Fibroblast of pulmonary artery (primary cell): ENCODE measurements at regions not wholly inside any gene's neighbourhood (a gene's known extent, or its start where the extent isn't known, plus 50 kb on each side); places are given as distances from the start of the nearest gene placed in this dataset.

ENCODE experiments used
- DNase-seq: peaks from one replicate; pipeline ENCODE4 v3.0.0-alpha.2; 2010; ENCODE audit warnings: low read depth
- H3K4me3 ChIP-seq: replicated peaks from 2 replicates; pipeline ENCODE4 v1.5.1; 2011; ENCODE audit warnings: low read depth, mild to moderate bottlenecking, control low read depth, low read length, moderate library complexity
- TF ChIP-seq, protein P1 (sequence below): IDR thresholded peaks from 2 replicates; pipeline ENCODE4 v1.5.1; 2011; ENCODE audit warnings: mild to moderate bottlenecking, control low read depth, low read length, inconsistent platforms; ENCODE audit errors: missing control alignments

DNA sequence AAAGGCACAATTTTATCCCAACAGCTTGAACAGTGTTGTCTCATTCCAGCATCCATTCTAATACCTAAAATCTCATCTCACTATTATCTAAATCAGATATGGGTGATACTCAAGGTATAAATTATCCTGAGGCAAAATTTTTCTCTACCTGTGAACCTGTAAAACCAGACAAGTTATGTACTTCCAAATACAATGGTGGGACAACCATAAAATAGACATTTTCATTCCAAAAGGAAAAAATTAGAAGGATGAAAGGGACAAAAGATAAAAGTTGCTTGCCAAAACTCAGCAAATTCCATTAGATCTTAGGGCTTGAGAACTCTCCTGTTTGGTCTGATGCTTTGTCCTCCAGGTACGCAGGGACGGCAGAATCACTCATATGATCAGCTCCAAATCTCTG is 650.5 kb downstream of the ADGRL2 start:
- DNase-seq: no peak
- no peak overlapping the region for H3K4me3 ChIP-seq
- TF ChIP-seq, protein P1, sequence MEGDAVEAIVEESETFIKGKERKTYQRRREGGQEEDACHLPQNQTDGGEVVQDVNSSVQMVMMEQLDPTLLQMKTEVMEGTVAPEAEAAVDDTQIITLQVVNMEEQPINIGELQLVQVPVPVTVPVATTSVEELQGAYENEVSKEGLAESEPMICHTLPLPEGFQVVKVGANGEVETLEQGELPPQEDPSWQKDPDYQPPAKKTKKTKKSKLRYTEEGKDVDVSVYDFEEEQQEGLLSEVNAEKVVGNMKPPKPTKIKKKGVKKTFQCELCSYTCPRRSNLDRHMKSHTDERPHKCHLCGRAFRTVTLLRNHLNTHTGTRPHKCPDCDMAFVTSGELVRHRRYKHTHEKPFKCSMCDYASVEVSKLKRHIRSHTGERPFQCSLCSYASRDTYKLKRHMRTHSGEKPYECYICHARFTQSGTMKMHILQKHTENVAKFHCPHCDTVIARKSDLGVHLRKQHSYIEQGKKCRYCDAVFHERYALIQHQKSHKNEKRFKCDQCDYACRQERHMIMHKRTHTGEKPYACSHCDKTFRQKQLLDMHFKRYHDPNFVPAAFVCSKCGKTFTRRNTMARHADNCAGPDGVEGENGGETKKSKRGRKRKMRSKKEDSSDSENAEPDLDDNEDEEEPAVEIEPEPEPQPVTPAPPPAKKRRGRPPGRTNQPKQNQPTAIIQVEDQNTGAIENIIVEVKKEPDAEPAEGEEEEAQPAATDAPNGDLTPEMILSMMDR: no peak

DNA sequence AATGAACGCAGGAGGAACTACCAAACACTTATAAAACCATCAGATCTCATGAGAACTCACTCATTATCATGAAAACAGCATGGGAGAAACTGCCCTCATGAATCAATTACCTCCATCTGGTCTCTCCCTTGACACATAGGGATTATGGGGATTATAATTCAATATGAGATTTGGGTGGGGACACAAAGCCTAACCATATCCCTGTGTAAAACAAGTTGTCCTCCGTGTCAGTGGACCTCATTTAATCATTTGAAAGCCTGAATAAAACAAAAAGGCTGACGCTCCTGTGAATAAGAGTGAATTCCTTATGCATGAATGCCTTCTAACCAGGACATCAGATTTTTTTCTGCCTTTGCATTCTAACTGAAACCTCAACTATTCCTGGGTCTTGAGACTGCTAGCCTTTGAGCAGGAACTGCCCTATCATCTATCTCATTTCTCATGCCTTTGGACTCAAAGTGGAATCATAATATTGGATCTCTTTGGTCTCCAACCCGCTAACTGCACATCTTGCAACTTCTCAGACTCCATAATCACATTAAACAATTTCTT is 648.8 kb downstream of the ADGRL2 start:
- no peak overlapping the region for H3K4me3 ChIP-seq
- TF ChIP-seq, protein P1: no peak
- no peak for DNase-seq

DNA sequence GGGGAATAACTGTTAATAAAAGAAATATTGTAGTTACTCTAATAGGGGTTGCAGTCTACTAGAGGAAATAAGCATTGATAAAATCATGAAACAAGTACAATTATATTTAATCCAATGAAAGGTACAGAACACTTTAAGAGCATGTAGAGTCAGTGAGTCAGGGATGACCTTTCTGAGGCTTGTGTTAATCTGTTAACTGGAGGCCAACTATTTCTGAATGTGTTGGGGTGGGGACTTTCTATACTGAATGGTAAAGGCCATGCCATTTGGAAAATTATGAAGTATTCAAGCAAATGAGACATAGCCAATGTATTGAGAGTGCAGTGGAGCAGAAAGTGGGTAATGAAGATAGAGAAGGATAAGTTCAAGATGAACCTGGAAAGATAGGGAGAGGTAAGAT is 646.2 kb downstream of the ADGRL2 start:
- no peak for DNase-seq
- H3K4me3 ChIP-seq: no peak overlapping the region
- TF ChIP-seq, protein P1: no peak

DNA sequence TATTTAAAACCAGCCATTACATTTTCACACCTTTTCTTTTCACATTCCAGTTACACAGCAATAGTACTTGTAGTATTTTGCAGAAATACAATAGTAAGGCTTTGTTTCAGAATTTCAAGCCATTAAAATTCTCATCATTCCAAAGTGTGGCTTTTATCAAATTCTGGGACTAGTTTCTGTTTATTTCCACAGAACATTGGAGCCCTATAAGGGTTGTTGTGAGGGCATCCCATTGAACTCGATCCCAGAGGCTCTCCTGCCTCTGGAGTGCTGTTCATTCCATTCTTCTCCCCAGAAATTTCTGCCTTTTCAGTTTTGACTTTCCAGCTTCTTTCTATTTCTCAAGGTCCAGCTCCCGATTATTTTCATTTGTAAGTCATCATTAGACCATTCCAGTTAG is 645.5 kb downstream of the ADGRL2 start:
- no peak overlapping the region for H3K4me3 ChIP-seq
- TF ChIP-seq, protein P1: no peak
- no peak for DNase-seq

DNA sequence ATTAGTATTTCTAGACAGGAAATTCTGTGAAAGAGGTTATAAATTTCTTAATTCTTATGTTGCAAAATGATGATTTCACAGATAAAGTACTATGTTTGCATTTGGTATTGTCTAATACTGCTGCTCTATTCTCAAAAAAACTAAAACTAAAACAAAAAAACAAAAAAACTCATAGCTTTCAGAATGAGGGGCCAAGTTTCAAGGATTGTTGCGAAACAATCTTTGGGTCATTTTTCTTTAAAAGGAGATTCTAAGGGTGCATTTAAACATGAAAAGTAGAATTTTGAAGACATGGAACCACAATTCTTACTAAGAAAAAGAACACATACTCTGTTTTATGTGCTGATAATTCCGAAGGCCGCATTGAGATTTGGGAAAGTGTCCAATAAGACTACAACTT is 645.1 kb downstream of the ADGRL2 start:
- DNase-seq: peak; percentile 14
- no peak overlapping the region for H3K4me3 ChIP-seq
- TF ChIP-seq, protein P1: no peak

DNA sequence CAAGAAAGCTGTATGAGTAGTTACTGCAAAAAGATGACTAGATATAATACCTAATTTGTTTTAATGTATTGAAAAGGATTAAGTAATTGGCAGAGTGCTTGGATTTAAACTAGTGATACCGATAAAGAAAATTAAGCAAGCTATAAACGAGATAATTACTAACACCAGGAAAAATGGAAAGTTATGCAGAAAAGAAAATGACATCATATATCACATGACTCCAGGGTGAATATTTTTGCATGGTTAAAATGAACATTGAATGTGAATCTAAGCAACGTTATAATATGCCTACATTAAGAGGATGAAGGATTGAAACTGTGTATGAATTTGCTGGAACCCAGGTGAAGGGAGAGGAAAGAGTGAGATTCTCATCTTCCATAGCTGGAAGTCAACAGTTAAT is 644.4 kb downstream of the ADGRL2 start:
- TF ChIP-seq, protein P1: no peak
- H3K4me3 ChIP-seq: no peak overlapping the region
- DNase-seq: no peak

DNA sequence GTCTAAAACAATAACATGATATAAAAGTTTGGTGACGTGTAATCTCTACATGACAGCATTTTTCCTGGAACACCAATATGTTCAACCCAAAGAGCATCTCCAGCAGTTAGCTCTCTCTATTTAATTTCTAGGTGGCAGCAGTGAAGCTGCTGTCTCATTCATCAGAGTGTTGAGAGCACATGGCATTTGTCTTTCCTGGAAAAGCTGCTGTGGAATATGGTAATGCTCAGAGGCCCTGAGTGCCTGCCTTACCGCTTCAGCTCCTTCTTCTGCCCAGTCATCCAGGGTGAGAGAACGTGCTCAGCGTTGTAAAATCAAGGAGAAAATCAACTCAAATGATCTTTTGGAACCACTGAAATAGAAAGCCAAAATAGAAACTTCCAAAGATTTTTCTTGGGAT is 640.7 kb downstream of the ADGRL2 start:
- H3K4me3 ChIP-seq: no peak overlapping the region
- TF ChIP-seq, protein P1: no peak
- DNase-seq: no peak
